ENCODE measurements at regions not wholly inside any gene's neighbourhood (a gene's known extent, or its start where the extent isn't known, plus 50 kb on each side); places are given as distances from the start of the nearest gene placed in this dataset.
"Not testable (repeated sequence)": the region's sequence is repeated elsewhere in the genome, so short reads cannot be mapped to it uniquely, and the experiment has no call there.

- DNase-seq (no peak), ATAC-seq (ENCODE audit: low read depth in 2 of 2) (no peak)
- Mint-ChIP-seq H3K9me3 (peaks cover 0 to 3% (median 0%) of the 10 kb centered on the region in 7 donors), H3K27me3 (no peaks in the 10 kb centered on the region), H3K4me1 (no peaks in the 10 kb centered on the region), H3K27ac (no peak overlapping the region), H3K4me3 (no peak overlapping the region), H3K36me3 (no peaks in the 10 kb centered on the region)
Observed at GRCh38 chr17:52892334-52892733, 733.8 kb upstream of the CA10 start.

- DNase-seq (no peak), ATAC-seq (ENCODE audit: low read depth in 2 of 2) (no peak)
- Mint-ChIP-seq H3K9me3 (peaks cover 0 to 9% (median 4%) of the 10 kb centered on the region in 7 donors), H3K27me3 (no peaks in the 10 kb centered on the region), H3K36me3 (no peaks in the 10 kb centered on the region), H3K27ac (no peak overlapping the region), H3K4me1 (no peaks in the 10 kb centered on the region), H3K4me3 (no peak overlapping the region)
Observed at GRCh38 chr17:52885882-52886281, 727.4 kb upstream of the CA10 start.

DNA sequence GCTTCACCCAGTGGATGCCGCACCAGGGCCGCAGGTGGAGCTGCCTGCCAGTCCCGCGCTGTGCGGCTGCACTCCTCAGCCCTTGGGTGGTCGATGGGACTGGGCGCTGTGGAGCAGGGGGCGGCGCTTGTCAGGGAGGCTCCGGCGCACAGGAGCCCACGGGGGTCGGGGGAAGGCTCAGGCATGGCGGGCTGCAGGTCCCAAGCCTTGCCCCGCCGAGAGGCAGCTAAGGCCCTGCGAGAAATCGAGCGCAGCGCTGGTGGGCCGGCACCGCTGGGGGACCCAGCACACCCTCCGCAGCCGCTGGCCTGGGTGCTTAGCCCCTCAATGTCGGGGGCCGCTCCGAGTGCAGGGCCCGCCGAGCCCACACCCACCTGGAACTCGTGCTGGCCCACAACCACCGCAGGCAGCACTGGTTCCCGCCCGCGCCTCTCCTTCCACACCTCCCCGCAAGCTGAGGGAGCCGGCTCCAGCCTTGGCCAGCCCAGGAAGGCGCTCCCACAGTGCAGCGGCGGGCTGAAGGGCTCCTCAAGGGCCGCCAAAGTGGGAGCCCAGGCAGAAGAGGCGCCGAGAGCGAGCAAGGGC is 725.5 kb upstream of the CA10 start:
- not testable (repeated sequence) for H3K4me1 Mint-ChIP-seq; H3K27me3 Mint-ChIP-seq; ATAC-seq (ENCODE audit: low read depth in 2 of 2); DNase-seq; H3K36me3 Mint-ChIP-seq; H3K4me3 Mint-ChIP-seq; H3K27ac Mint-ChIP-seq; H3K9me3 Mint-ChIP-seq

- DNase-seq; H3K27me3 Mint-ChIP-seq; H3K4me3 Mint-ChIP-seq; H3K36me3 Mint-ChIP-seq; H3K4me1 Mint-ChIP-seq; H3K9me3 Mint-ChIP-seq; H3K27ac Mint-ChIP-seq; ATAC-seq (ENCODE audit: low read depth in 2 of 2): not testable (repeated sequence)
Observed at GRCh38 chr17:52846767-52847166, 688.3 kb upstream of the CA10 start.

DNA sequence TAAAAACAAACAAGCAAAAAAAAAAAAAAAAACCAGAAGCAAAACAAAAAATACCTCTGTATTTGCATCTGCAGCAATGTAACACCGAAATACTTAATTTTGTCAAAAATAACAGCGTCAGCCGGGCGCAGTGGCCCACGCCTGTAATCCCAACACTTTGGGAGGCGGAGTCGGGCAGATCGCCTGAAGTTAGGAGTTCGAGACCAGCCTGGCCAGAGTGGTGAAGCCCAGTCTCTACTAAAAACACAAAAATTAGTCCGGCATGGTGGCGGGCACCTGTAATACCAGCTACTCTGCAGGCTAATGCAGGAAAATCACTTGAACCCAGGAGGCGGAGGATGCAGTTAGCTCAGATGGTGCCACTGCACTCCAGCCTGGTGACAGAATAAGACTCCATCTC is 683.5 kb upstream of the CA10 start:
- Mint-ChIP-seq H3K4me1 (no peaks in the 10 kb centered on the region), H3K9me3 (peaks cover 0 to 9% (median 4%) of the 10 kb centered on the region in 7 donors), H3K36me3 (no peaks in the 10 kb centered on the region), H3K4me3 (no peak overlapping the region), H3K27ac (no peak overlapping the region), H3K27me3 (no peaks in the 10 kb centered on the region)
- ATAC-seq (ENCODE audit: low read depth in 2 of 2) (no peak), DNase-seq (no peak)

DNA sequence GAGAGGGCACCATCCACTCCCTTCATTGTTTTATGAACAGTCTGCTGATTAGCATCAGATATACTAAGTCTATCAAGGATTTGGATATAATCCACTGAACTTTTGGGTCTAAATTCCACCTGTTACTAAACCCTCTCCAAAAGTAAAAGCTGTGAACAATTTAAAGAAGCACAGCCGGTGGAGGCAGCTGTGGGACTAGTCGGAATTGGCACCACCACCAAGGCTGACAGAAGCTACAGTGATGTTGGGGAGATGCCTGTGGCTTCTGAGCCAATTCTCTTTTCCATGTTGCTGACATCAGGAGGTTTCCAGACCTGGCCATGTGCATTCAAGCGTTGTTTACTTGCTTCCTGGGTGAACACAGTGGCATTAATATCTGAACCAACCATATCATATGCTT is 679.0 kb upstream of the CA10 start:
- H3K9me3 Mint-ChIP-seq, result peaks cover 0 to 12% (median 4%) of the 10 kb centered on the region in 7 donors
- no peaks in the 10 kb centered on the region for H3K4me1 Mint-ChIP-seq
- H3K27me3 Mint-ChIP-seq, result no peaks in the 10 kb centered on the region
- no peak for ATAC-seq (ENCODE audit: low read depth in 2 of 2)
- no peaks in the 10 kb centered on the region for H3K36me3 Mint-ChIP-seq
- no peak overlapping the region for H3K4me3 Mint-ChIP-seq
- no peak overlapping the region for H3K27ac Mint-ChIP-seq
- no peak for DNase-seq

DNA sequence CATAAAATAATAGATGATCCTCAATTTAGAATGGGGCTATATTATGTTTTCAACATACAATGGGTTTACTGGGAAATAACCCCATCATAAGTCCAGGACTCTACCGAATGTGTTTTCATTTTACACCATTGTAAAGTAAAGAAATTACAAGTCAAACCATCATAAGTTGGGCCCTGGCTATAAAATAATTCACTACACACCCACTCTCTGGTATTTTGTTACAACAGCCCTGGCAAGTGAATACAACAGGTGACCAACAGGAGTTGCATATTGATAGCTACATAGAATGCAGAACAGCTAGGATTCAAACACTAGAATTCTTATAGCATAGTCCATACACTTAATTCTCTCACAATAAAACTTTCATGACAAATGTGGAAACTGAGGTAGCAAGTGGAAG is 673.0 kb upstream of the CA10 start:
- H3K27ac Mint-ChIP-seq, result no peak overlapping the region
- no peak overlapping the region for H3K4me3 Mint-ChIP-seq
- no peaks in the 10 kb centered on the region for H3K4me1 Mint-ChIP-seq
- H3K9me3 Mint-ChIP-seq, result peaks cover 0 to 12% (median 0%) of the 10 kb centered on the region in 7 donors
- no peaks in the 10 kb centered on the region for H3K27me3 Mint-ChIP-seq
- no peaks in the 10 kb centered on the region for H3K36me3 Mint-ChIP-seq
- DNase-seq (no peak), ATAC-seq (ENCODE audit: low read depth in 2 of 2) (no peak)

GRCh38 chr17:52828621-52829020 is 670.1 kb upstream of the CA10 start:
- Mint-ChIP-seq H3K9me3 (peaks cover 0 to 6% (median 0%) of the 10 kb centered on the region in 7 donors), H3K4me1 (no peaks in the 10 kb centered on the region), H3K4me3 (no peak overlapping the region), H3K27me3 (no peaks in the 10 kb centered on the region), H3K36me3 (no peaks in the 10 kb centered on the region), H3K27ac (no peak overlapping the region)
- no peak for DNase-seq
- no peak for ATAC-seq (ENCODE audit: low read depth in 2 of 2)

DNA sequence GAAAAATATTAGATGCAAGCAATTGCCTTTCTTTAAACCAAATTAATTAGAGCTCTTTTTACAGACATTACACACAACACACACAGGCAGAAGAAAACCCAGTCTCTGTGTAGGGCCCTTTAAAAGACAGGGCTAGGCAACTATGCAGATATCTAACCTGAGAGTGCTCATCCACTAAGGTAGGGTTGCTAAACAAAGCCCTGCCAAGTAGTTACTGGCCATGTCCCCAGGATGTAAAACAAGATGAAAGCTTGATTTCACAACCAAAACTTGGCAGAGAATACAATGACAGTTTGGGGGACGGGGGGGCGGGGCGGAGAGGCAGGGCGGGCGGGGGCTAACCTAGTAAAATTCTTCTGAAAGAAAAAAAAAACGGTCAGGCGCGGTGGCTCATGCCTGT is 669.0 kb upstream of the CA10 start:
- Mint-ChIP-seq H3K27ac (no peak overlapping the region), H3K4me3 (no peak overlapping the region), H3K27me3 (no peaks in the 10 kb centered on the region), H3K4me1 (no peaks in the 10 kb centered on the region), H3K9me3 (peaks cover 0 to 2% (median 0%) of the 10 kb centered on the region in 7 donors), H3K36me3 (no peaks in the 10 kb centered on the region)
- ATAC-seq (ENCODE audit: low read depth in 2 of 2), result no peak
- no peak for DNase-seq

- no peak overlapping the region for H3K27ac Mint-ChIP-seq
- ATAC-seq (ENCODE audit: low read depth in 2 of 2) (no peak), DNase-seq (no peak)
- no peak overlapping the region for H3K4me3 Mint-ChIP-seq
- H3K9me3 Mint-ChIP-seq, result peaks cover 0 to 2% (median 0%) of the 10 kb centered on the region in 7 donors
- H3K36me3 Mint-ChIP-seq, result no peaks in the 10 kb centered on the region
- H3K4me1 Mint-ChIP-seq, result no peaks in the 10 kb centered on the region
- no peaks in the 10 kb centered on the region for H3K27me3 Mint-ChIP-seq
Observed at GRCh38 chr17:52824542-52824941, 666.0 kb upstream of the CA10 start.

- no peak overlapping the region for H3K27ac Mint-ChIP-seq
- no peaks in the 10 kb centered on the region for H3K4me1 Mint-ChIP-seq
- H3K9me3 Mint-ChIP-seq, result peaks cover 0 to 3% (median 0%) of the 10 kb centered on the region in 7 donors
- H3K4me3 Mint-ChIP-seq, result no peak overlapping the region
- DNase-seq (no peak), ATAC-seq (ENCODE audit: low read depth in 2 of 2) (no peak)
- no peaks in the 10 kb centered on the region for H3K27me3 Mint-ChIP-seq
- no peaks in the 10 kb centered on the region for H3K36me3 Mint-ChIP-seq
Observed at GRCh38 chr17:52823155-52823554, 664.6 kb upstream of the CA10 start.

DNA sequence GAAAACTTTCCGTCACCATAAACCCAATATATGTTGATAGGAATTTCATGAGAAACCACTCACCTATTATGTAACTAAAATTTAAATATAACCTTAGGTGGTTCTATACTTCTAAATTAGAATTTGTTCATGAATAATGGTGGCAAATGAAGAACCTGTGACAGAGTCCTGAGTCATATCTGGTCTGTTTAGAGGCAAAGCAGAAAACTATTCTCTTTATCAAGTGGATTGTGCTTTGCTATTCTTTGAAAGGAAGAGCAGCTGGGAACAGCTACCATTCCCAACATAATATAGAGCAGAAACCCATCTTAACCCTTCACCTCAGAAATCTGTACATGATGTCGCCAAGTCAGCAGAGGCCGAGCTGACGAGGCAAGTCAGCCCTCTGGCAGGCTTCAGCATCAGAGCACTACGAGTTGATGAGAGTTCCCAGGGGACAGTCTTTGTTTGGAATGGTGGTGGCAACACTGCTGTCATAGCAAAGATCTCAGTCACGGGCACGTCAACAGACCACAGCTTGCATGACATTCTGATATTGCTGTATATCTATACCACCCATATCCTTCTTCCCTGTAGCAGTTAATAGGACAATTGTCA is 631.9 kb upstream of the CA10 start:
- Mint-ChIP-seq H3K4me1 (no peaks in the 10 kb centered on the region), H3K9me3 (peaks cover 0 to 8% (median 0%) of the 10 kb centered on the region in 7 donors), H3K27me3 (no peaks in the 10 kb centered on the region), H3K4me3 (no peak overlapping the region), H3K27ac (no peak overlapping the region), H3K36me3 (no peaks in the 10 kb centered on the region)
- ATAC-seq (ENCODE audit: low read depth in 2 of 2) (no peak), DNase-seq (no peak)

DNA sequence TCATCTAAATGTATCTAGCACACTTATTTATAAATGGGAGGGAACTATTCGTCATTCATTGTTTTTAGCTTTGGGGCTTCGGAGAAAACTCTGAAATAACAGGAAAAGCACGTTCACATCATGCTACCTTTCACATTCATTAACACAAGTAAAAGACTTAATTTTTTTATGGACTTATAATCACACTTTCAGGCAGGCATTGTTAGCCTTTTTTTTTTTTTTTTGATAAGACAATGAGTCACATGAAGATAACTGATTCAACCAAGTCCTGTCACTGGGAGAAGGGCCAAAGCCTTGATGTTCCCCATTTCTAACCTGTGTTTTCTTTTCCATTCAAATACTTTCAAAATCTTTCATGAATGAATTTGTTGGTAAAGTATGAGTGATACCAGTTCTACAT is 631.3 kb upstream of the CA10 start:
- Mint-ChIP-seq H3K27me3 (no peaks in the 10 kb centered on the region), H3K9me3 (peaks cover 0 to 8% (median 0%) of the 10 kb centered on the region in 7 donors), H3K4me1 (no peaks in the 10 kb centered on the region), H3K36me3 (no peaks in the 10 kb centered on the region), H3K27ac (no peak overlapping the region), H3K4me3 (no peak overlapping the region)
- ATAC-seq (ENCODE audit: low read depth in 2 of 2), result no peak
- no peak for DNase-seq

DNA sequence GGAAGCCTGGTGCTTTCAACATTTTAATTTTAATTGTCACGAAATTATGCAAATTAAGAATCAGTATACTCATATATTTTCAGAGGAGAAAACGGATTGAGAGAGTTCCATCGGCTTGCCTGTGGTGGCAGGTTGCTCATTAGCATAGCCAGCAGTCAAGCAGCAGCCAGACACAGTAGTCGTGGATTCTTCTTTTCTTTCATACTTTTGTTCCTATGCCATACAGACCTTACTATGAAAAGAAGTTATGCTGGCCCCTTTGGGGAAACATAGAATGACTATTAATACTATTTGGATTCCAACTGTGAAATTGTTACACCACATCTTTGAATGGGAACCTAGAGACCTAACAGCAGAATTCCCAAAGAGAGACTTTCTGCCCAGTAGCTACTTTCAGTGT is 617.7 kb upstream of the CA10 start:
- H3K27me3 Mint-ChIP-seq, result no peaks in the 10 kb centered on the region
- no peak overlapping the region for H3K27ac Mint-ChIP-seq
- no peaks in the 10 kb centered on the region for H3K36me3 Mint-ChIP-seq
- DNase-seq (no peak), ATAC-seq (ENCODE audit: low read depth in 2 of 2) (no peak)
- H3K4me3 Mint-ChIP-seq, result no peak overlapping the region
- H3K9me3 Mint-ChIP-seq, result peaks cover 0 to 7% (median 3%) of the 10 kb centered on the region in 7 donors
- H3K4me1 Mint-ChIP-seq, result no peaks in the 10 kb centered on the region

DNA sequence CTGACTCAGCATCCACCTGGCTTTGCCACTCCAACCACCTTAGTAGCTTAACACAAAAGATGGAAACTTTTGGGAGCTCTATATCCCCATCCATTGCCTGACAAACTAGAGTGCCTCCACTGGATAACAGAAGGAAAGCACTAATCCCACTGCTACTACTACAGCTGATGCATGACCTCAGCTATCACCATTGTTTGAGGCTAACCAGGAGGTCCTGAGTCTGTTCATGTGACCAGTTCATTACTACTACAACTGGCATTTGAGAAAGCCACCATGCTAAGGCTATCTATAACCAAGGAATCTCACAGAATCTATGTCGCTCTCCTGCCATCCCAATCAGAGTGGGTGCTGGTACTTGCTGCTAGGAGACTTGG is 604.3 kb upstream of the CA10 start:
- Mint-ChIP-seq H3K36me3 (no peaks in the 10 kb centered on the region), H3K27me3 (no peaks in the 10 kb centered on the region), H3K27ac (no peak overlapping the region), H3K9me3 (peaks cover 3 to 15% (median 8%) of the 10 kb centered on the region in 7 donors), H3K4me1 (no peaks in the 10 kb centered on the region), H3K4me3 (no peak overlapping the region)
- ATAC-seq (ENCODE audit: low read depth in 2 of 2) (no peak), DNase-seq (no peak)

Measured in naive B cell (primary cell).